CD14-positive monocyte (primary cell): ENCODE measurements at regions not wholly inside any gene's neighbourhood (a gene's known extent, or its start where the extent isn't known, plus 50 kb on each side); places are given as distances from the start of the nearest gene placed in this dataset.

Experiments
- DNase-seq, 3 donors: peaks; one replicate each; pipeline ENCODE4 v3.0.0-alpha.2; 2011 to 2022
- H2AFZ ChIP-seq: 2 replicates; pipeline ENCODE4 v1.6.0; 2012; ENCODE audit warnings: mild to moderate bottlenecking, low read depth, low read length, inconsistent platforms; ENCODE audit not compliant: insufficient read depth, poor library complexity, severe bottlenecking
- H3K27ac ChIP-seq, 2 donors: 1 replicate in 1 of 2; 2 replicates in 1 of 2; pipeline ENCODE4 v1.5.1; 2012 to 2013; ENCODE audit warnings: low read length in 2 of 2, control low read depth in 1 of 2, inconsistent platforms in 1 of 2, low read depth in 1 of 2, mild to moderate bottlenecking in 1 of 2
- H3K27me3 ChIP-seq, 2 donors: one replicate each; pipeline versions ENCODE4 v1.6.0 to v1.6.1; 2011 to 2013; ENCODE audit warnings: low read length in 2 of 2; ENCODE audit not compliant: control insufficient read depth in 2 of 2, insufficient read depth in 2 of 2
- H3K36me3 ChIP-seq, 2 donors: replicated peaks in 1 of 2; 1 replicate in 1 of 2; 2 replicates in 1 of 2; pipeline versions ENCODE4 v1.5.1 to v1.6.1; 2012 to 2013; ENCODE audit warnings: low read length in 2 of 2, control low read depth in 1 of 2, inconsistent platforms in 1 of 2, mild to moderate bottlenecking in 1 of 2; ENCODE audit not compliant: insufficient read depth in 2 of 2, control insufficient read depth in 1 of 2
- H3K4me1 ChIP-seq, 2 donors: 1 replicate in 1 of 2; 2 replicates in 1 of 2; pipeline versions ENCODE4 v1.5.1 to v1.6.1; 2012 to 2013; ENCODE audit warnings: low read length in 2 of 2, control low read depth in 1 of 2, inconsistent platforms in 1 of 2, mild to moderate bottlenecking in 1 of 2, moderate library complexity in 1 of 2; ENCODE audit not compliant: insufficient read depth in 2 of 2, control insufficient read depth in 1 of 2
- H3K4me2 ChIP-seq: replicated peaks from 2 replicates; pipeline ENCODE3; 2012; ENCODE audit warnings: low read length, moderate library complexity, mild to moderate bottlenecking; ENCODE audit not compliant: poor library complexity, severe bottlenecking; ENCODE audit errors: extremely low read depth
- H3K4me3 ChIP-seq, 3 experiments: fragments of 200-600 bp in 1 of 3; sonication (generic) in 1 of 3; replicated peaks in 1 of 3; 1 replicate in 2 of 3; 2 replicates in 1 of 3; pipeline ENCODE4 v1.5.1; 2011 to 2013; ENCODE audit warnings: low read length in 3 of 3, mild to moderate bottlenecking in 3 of 3, control low read depth in 2 of 3, low read depth in 2 of 3, inconsistent platforms in 1 of 3, moderate library complexity in 1 of 3
- H3K79me2 ChIP-seq: 2 replicates; pipeline ENCODE4 v1.6.0; 2012; ENCODE audit warnings: mild to moderate bottlenecking, control low read depth, inconsistent platforms, low read length, moderate library complexity; ENCODE audit not compliant: insufficient read depth
- H3K9ac ChIP-seq: 2 replicates; pipeline ENCODE4 v1.6.0; 2017; ENCODE audit warnings: low read length, mild to moderate bottlenecking; ENCODE audit not compliant: insufficient read depth, poor library complexity, severe bottlenecking
- H3K9me3 ChIP-seq, 2 donors: replicated peaks in 1 of 2; 1 replicate in 1 of 2; 2 replicates in 1 of 2; pipeline versions ENCODE4 v1.5.1 to v1.6.1; 2012 to 2013; ENCODE audit warnings: low read length in 2 of 2, control low read depth in 1 of 2; ENCODE audit not compliant: control insufficient read depth in 1 of 2, insufficient read depth in 1 of 2
- H4K20me1 ChIP-seq: 2 replicates; pipeline ENCODE4 v1.6.0; 2012; ENCODE audit warnings: mild to moderate bottlenecking, low read length, control low read depth, moderate library complexity; ENCODE audit not compliant: insufficient read depth
- H3K27ac Mint-ChIP-seq, 7 donors: one replicate each; pipeline ENCODE4 v1.8.0; 2020; ENCODE audit warnings: mild to moderate bottlenecking in 7 of 7, mixed read lengths in 7 of 7, moderate library complexity in 6 of 7, inconsistent platforms in 2 of 7
- H3K27me3 Mint-ChIP-seq, 3 donors: one replicate each; pipeline ENCODE4 v1.8.0; 2021 to 2022; ENCODE audit warnings: low read depth in 3 of 3, mild to moderate bottlenecking in 3 of 3, mixed read lengths in 3 of 3, moderate library complexity in 3 of 3, inconsistent platforms in 1 of 3
- H3K36me3 Mint-ChIP-seq, 2 donors: one replicate each; pipeline ENCODE4 v1.8.0; 2020; ENCODE audit warnings: mixed read lengths in 2 of 2, inconsistent platforms in 1 of 2, mild to moderate bottlenecking in 1 of 2
- H3K4me1 Mint-ChIP-seq: one replicate; pipeline ENCODE4 v1.8.0; 2020; ENCODE audit warnings: mild to moderate bottlenecking, mixed read lengths
- H3K4me3 Mint-ChIP-seq, 2 donors: one replicate each; pipeline ENCODE4 v1.8.0; 2020; ENCODE audit warnings: mild to moderate bottlenecking in 2 of 2, mixed read lengths in 2 of 2, moderate library complexity in 1 of 2
- H3K9me3 Mint-ChIP-seq, 7 donors: one replicate each; pipeline ENCODE4 v1.8.0; 2020 to 2022; ENCODE audit warnings: mixed read lengths in 7 of 7, mild to moderate bottlenecking in 6 of 7, moderate library complexity in 6 of 7, inconsistent platforms in 2 of 7
- CTCF ChIP-seq: fragments of 200-600 bp; IDR thresholded peaks from one replicate; pipeline ENCODE4 v1.8.0; 2022; ENCODE audit warnings: antibody characterized with exemption, mild to moderate bottlenecking
- WGBS: methylation state at CpG from one replicate; pipeline ENCODE4 v1.1.5; 2013; ENCODE audit warnings: missing lambda C conversion rate; ENCODE audit not compliant: insufficient coverage; 5-methylcytosine and 5-hydroxymethylcytosine counted together
- intact Hi-C, 2 donors: fragments of 100-400 bp; cut with micrococcal nuclease; formaldehyde crosslinking; loops; one replicate each; pipeline versions ENCODE4 v1.15.0 to v1.15.1; 2023

GRCh38 chr5:155308289-155308688 is 294.7 kb downstream of the KIF4B start:
- Histone ChIP-seq H4K20me1 (no peaks in the 10 kb centered on the region), H2AFZ (no peak overlapping the region), H3K36me3 (no peaks in the 10 kb centered on the region), H3K4me3 (no peak overlapping the region), H3K9ac (no peak overlapping the region), H3K79me2 (no peaks in the 10 kb centered on the region), H3K27ac (no peak overlapping the region), H3K4me1 (peaks cover 4% of the 10 kb centered on the region in 2 donors), H3K27me3 (no peaks in the 10 kb centered on the region), H3K4me2 (no peak overlapping the region), H3K9me3 (peaks cover 0 to under 1% of the 10 kb centered on the region in 2 donors)
- intact Hi-C loops = no loop called here
- Mint-ChIP-seq H3K36me3 (no peaks in the 10 kb centered on the region), H3K4me1 (peaks cover 14% of the 10 kb centered on the region), H3K9me3 (peaks cover 0 to 10% (median 0%) of the 10 kb centered on the region in 7 donors), H3K27ac (no peak overlapping the region), H3K4me3 (no peak overlapping the region), H3K27me3 (peaks cover 0 to 2% (median 0%) of the 10 kb centered on the region in 3 donors)
- DNase-seq = no peak
- TF ChIP-seq CTCF = no peak

GRCh38 chr5:155309021-155309746 is 295.6 kb downstream of the KIF4B start:
- Histone ChIP-seq H3K9ac (no peak overlapping the region), H3K79me2 (no peaks in the 10 kb centered on the region), H3K4me1 (no peaks in the 10 kb centered on the region), H3K9me3 (no peaks in the 10 kb centered on the region), H3K4me3 (no peak overlapping the region), H4K20me1 (no peaks in the 10 kb centered on the region), H3K36me3 (no peaks in the 10 kb centered on the region), H3K27ac (no peak overlapping the region), H3K4me2 (no peak overlapping the region), H3K27me3 (no peaks in the 10 kb centered on the region), H2AFZ (no peak overlapping the region)
- no CpG with 5 or more reads among the region's 4 CpGs for WGBS
- no peak for TF ChIP-seq CTCF
- Mint-ChIP-seq H3K9me3 (peaks cover 0 to 3% (median 1%) of the 10 kb centered on the region in 7 donors), H3K27ac (no peak overlapping the region), H3K4me1 (peaks cover 10% of the 10 kb centered on the region), H3K4me3 (no peak overlapping the region), H3K36me3 (no peaks in the 10 kb centered on the region), H3K27me3 (no peaks in the 10 kb centered on the region)
- intact Hi-C loops = no loop called here
- no peak for DNase-seq
